IMR-90 (cell line): ENCODE measurements at regions not wholly inside any gene's neighbourhood (a gene's known extent, or its start where the extent isn't known, plus 50 kb on each side); places are given as distances from the start of the nearest gene placed in this dataset.

ENCODE experiments used
- ATAC-seq: fragments of 200-7000 bp; cut with Tn5 transposase; 2 replicates; pipeline ENCODE4 v1.9.1; 2020; ENCODE audit warnings: low read depth, mild to moderate bottlenecking, moderate library complexity
- BruUV-seq: library from RNA; stranded (reverse); fragments of 400-500 nt; replicated peaks from 2 replicates; lab custom pipeline; 2021; lab: Mats Ljungman, UMichigan
- CTCF ChIA-PET: fragments of 300-600 bp; formaldehyde crosslinking; extraction: SDS; loops from one replicate; lab custom pipeline; 2021; ENCODE audit warnings: antibody characterized with exemption; lab: Yijun Ruan, JAX
- POLR2A ChIA-PET: fragments of 300-600 bp; sonication (Branson Sonifier 250); formaldehyde crosslinking; loops from one replicate; lab custom pipeline; 2022; ENCODE audit warnings: antibody characterized with exemption; ENCODE audit not compliant: unreplicated experiment; lab: Charles Lee
- DNase-seq: peaks from one replicate; pipeline ENCODE4 v3.0.0; 2013
- H2AFZ ChIP-seq: replicated peaks from 2 replicates; pipeline ENCODE3; 2013; ENCODE audit warnings: low read length, mild to moderate bottlenecking; ENCODE audit not compliant: poor library complexity
- H2AK5ac ChIP-seq: 2 replicates; pipeline ENCODE4 v1.6.1; 2013; ENCODE audit warnings: low read depth, low read length, inconsistent platforms
- H2AK9ac ChIP-seq: replicated peaks from 2 replicates; pipeline ENCODE3; 2013; ENCODE audit warnings: mild to moderate bottlenecking, low read depth, low read length, moderate library complexity; ENCODE audit not compliant: poor library complexity
- H2BK120ac ChIP-seq: 2 replicates; pipeline ENCODE4 v1.6.1; 2013; ENCODE audit warnings: low read depth, low read length, inconsistent platforms
- H2BK15ac ChIP-seq: 3 replicates; pipeline ENCODE4 v1.6.1; 2013; ENCODE audit warnings: low read depth, low read length, inconsistent platforms
- H2BK20ac ChIP-seq: 2 replicates; pipeline ENCODE4 v1.6.1; 2013; ENCODE audit warnings: low read depth, mild to moderate bottlenecking, inconsistent platforms, low read length, moderate library complexity
- H2BK5ac ChIP-seq: 2 replicates; pipeline ENCODE4 v1.6.1; 2013; ENCODE audit warnings: mild to moderate bottlenecking, low read depth, low read length, inconsistent platforms; ENCODE audit not compliant: poor library complexity, severe bottlenecking
- H3K14ac ChIP-seq: replicated peaks from 2 replicates; pipeline ENCODE4 v1.6.1; 2013; ENCODE audit warnings: low read depth, low read length, inconsistent platforms
- H3K18ac ChIP-seq: 2 replicates; pipeline ENCODE4 v1.6.1; 2013; ENCODE audit warnings: low read depth, low read length, control low read depth
- H3K23ac ChIP-seq: 2 replicates; pipeline ENCODE4 v1.6.1; 2013; ENCODE audit warnings: low read depth, low read length, inconsistent platforms
- H3K27ac ChIP-seq: 2 replicates; pipeline ENCODE4 v1.5.1; 2013; ENCODE audit warnings: mild to moderate bottlenecking, control low read depth, low read length; ENCODE audit not compliant: insufficient read depth
- H3K27me3 ChIP-seq: 2 replicates; pipeline ENCODE4 v1.6.1; 2013; ENCODE audit warnings: low read length; ENCODE audit not compliant: control insufficient read depth, insufficient read depth
- H3K36me3 ChIP-seq: 2 replicates; pipeline ENCODE4 v1.6.1; 2013; ENCODE audit warnings: low read length, mixed read lengths; ENCODE audit not compliant: control insufficient read depth, insufficient read depth
- H3K4ac ChIP-seq: 2 replicates; pipeline ENCODE4 v1.6.1; 2013; ENCODE audit warnings: low read depth, low read length, inconsistent platforms
- H3K4me1 ChIP-seq: 2 replicates; pipeline ENCODE4 v1.6.1; 2013; ENCODE audit warnings: low read length, mixed read lengths; ENCODE audit not compliant: control insufficient read depth, insufficient read depth
- H3K4me2 ChIP-seq: 2 replicates; pipeline ENCODE4 v1.6.1; 2013; ENCODE audit warnings: low read depth, mild to moderate bottlenecking, control low read depth, low read length, moderate library complexity
- H3K4me3 ChIP-seq: 2 replicates; pipeline ENCODE4 v1.5.1; 2013; ENCODE audit warnings: low read depth, mild to moderate bottlenecking, control low read depth, low read length, moderate library complexity; ENCODE audit not compliant: insufficient read depth
- H3K56ac ChIP-seq: 2 replicates; pipeline ENCODE4 v1.6.1; 2013; ENCODE audit warnings: low read length, inconsistent platforms; ENCODE audit not compliant: insufficient read depth; ENCODE audit errors: extremely low read depth
- H3K79me1 ChIP-seq, 2 experiments: 2 replicates each; pipeline ENCODE4 v1.6.1; 2013; ENCODE audit warnings: low read length in 2 of 2, inconsistent platforms in 1 of 2, low read depth in 1 of 2
- H3K9ac ChIP-seq: 2 replicates; pipeline ENCODE4 v1.6.1; 2013; ENCODE audit warnings: low read depth, low read length, control low read depth
- H3K9me1 ChIP-seq: 2 replicates; pipeline ENCODE4 v1.6.1; 2013; ENCODE audit warnings: low read length, inconsistent platforms; ENCODE audit not compliant: insufficient read depth
- H3K9me3 ChIP-seq: 2 replicates; pipeline ENCODE4 v1.6.1; 2013; ENCODE audit warnings: low read length; ENCODE audit not compliant: control insufficient read depth, insufficient read depth
- H4K20me1 ChIP-seq: 2 replicates; pipeline ENCODE4 v1.6.1; 2013; ENCODE audit warnings: low read length, inconsistent platforms; ENCODE audit not compliant: insufficient read depth
- H4K5ac ChIP-seq: 2 replicates; pipeline ENCODE4 v1.6.1; 2013; ENCODE audit warnings: mild to moderate bottlenecking, low read depth, low read length, control low read depth
- H4K8ac ChIP-seq, 2 experiments: 2 replicates each; pipeline ENCODE4 v1.6.1; 2013; ENCODE audit warnings: low read depth in 2 of 2, low read length in 2 of 2, control low read depth in 1 of 2, inconsistent platforms in 1 of 2
- H4K91ac ChIP-seq: 2 replicates; pipeline ENCODE4 v1.6.1; 2013; ENCODE audit warnings: low read depth, low read length, inconsistent platforms; ENCODE audit not compliant: insufficient read depth
- CEBPB ChIP-seq: IDR thresholded peaks from 2 replicates; pipeline ENCODE4 v1.6.1; 2012; ENCODE audit warnings: low read depth, low read length, improper control_type of control experiment
- CHD1 ChIP-seq: IDR thresholded peaks from 2 replicates; pipeline ENCODE4 v1.6.1; 2012; ENCODE audit warnings: low read depth, low read length, improper control_type of control experiment
- CTCF ChIP-seq: conservative IDR thresholded peaks from 2 replicates; pipeline ENCODE4 v1.5.1; 2012; ENCODE audit warnings: mild to moderate bottlenecking, low read depth, low read length, improper control_type of control experiment
- MAZ ChIP-seq: IDR thresholded peaks from 2 replicates; pipeline ENCODE4 v1.6.1; 2012; ENCODE audit warnings: low read depth, mild to moderate bottlenecking, low read length, improper control_type of control experiment, moderate library complexity, borderline replicate concordance
- MXI1 ChIP-seq: IDR thresholded peaks from 2 replicates; pipeline ENCODE4 v1.6.1; 2012; ENCODE audit warnings: low read depth, mild to moderate bottlenecking, low read length, moderate library complexity, borderline replicate concordance
- NFE2L2 ChIP-seq: fragments of 150-350 bp; IDR thresholded peaks from 2 replicates; pipeline ENCODE4 v1.6.1; 2016; ENCODE audit warnings: low read depth, mild to moderate bottlenecking, low read length
- POLR2A ChIP-seq: IDR thresholded peaks from 2 replicates; pipeline ENCODE4 v1.6.1; 2012; ENCODE audit warnings: mild to moderate bottlenecking, low read depth, low read length
- RFX5 ChIP-seq: IDR thresholded peaks from 2 replicates; pipeline ENCODE4 v1.8.0; 2012; ENCODE audit warnings: low read depth, mild to moderate bottlenecking, low read length, moderate library complexity
- USF2 ChIP-seq: fragments of 150-350 bp; IDR thresholded peaks from 2 replicates; pipeline ENCODE4 v1.6.1; 2017; ENCODE audit warnings: mild to moderate bottlenecking, antibody characterized with exemption, low read length, low read depth
- dilution Hi-C: fragments of 300-500 bp; cut with HindIII; formaldehyde crosslinking; loops from one replicate; pipeline ENCODE4 v1.14.3; 2018; ENCODE audit warnings: low sequenced_read_pairs; ENCODE audit not compliant: unreplicated experiment
- in situ Hi-C: fragments of 300-500 bp; cut with MboI; formaldehyde crosslinking; loops from 3 replicates; pipeline ENCODE4 v1.14.3; 2019; ENCODE audit warnings: low sequenced_read_pairs, inconsistent platforms, mixed read lengths
- intact Hi-C: fragments of 100-400 bp; cut with micrococcal nuclease; formaldehyde crosslinking; loops from 2 replicates; pipeline ENCODE4 v1.10.0; 2022

DNA sequence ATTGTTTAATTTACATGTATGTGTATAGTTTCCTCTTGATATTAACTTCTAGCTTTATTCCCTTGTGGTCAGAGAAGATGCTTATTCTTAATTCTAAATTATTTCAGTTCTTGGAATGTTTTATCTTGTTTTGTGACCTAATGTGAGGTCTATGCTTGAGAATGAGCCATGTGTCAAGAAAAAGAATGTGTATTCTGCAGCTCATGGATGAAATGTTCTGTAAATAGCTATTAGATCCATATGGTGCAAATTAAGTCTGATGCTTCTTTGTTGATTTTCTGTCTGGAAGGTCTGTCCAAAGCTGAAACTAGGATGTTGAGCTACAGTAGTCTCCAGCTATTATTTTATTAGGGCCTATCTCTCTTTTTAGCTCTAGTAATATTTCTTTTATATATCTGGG lies 187.3 kb upstream of the RASGEF1B start:
- Histone ChIP-seq H4K91ac (no peak overlapping the region), H2AK5ac (no peak overlapping the region), H3K79me1 (no peaks in the 10 kb centered on the region), H3K18ac (no peak overlapping the region), H3K36me3 (no peaks in the 10 kb centered on the region), H3K27ac (no peak overlapping the region), H2BK120ac (no peak overlapping the region), H4K8ac (no peak overlapping the region), H3K9ac (no peak overlapping the region), H3K4me3 (no peak overlapping the region), H3K56ac (no peak overlapping the region), H2BK15ac (no peak overlapping the region), H4K5ac (no peak overlapping the region), H3K23ac (no peak overlapping the region), H3K27me3 (no peaks in the 10 kb centered on the region), H4K20me1 (no peaks in the 10 kb centered on the region), H2AFZ (no peak overlapping the region), H3K4me2 (no peak overlapping the region), H2AK9ac (no peak overlapping the region), H3K4me1 (no peaks in the 10 kb centered on the region), H3K14ac (no peak overlapping the region), H3K9me1 (no peaks in the 10 kb centered on the region), H2BK20ac (no peak overlapping the region), H2BK5ac (no peak overlapping the region), H3K4ac (no peak overlapping the region), H3K9me3 (no peaks in the 10 kb centered on the region)
- no peak for ATAC-seq
- intact Hi-C loops (no loop called here), in situ Hi-C loops (no loop called here), dilution Hi-C loops (no loop called here)
- POLR2A ChIA-PET, result no interaction called here
- BruUV-seq, result no TSS peak
- CTCF ChIA-PET, result no interaction called here
- TF ChIP-seq USF2 (no peak), CTCF (no peak), MXI1 (no peak), CEBPB (no peak), POLR2A (no peak), NFE2L2 (no peak), MAZ (no peak), RFX5 (no peak), CHD1 (no peak)
- DNase-seq, result no peak
